ENCODE measurements at regions not wholly inside any gene's neighbourhood (a gene's known extent, or its start where the extent isn't known, plus 50 kb on each side); places are given as distances from the start of the nearest gene placed in this dataset.
"Not testable (repeated sequence)": the region's sequence is repeated elsewhere in the genome, so short reads cannot be mapped to it uniquely, and the experiment has no call there.

GRCh38 chr5:102682101-102682647 is 72.9 kb upstream of the PAM start:
- no peak for TF ChIP-seq CTCF (IDR thresholded peaks at IDR 0.05)
- H3K9me3 Mint-ChIP-seq = no peaks in the 10 kb centered on the region
- no peak for DNase-seq
- no peak overlapping the region for H3K4me3 Mint-ChIP-seq
- no peaks in the 10 kb centered on the region for H3K36me3 Mint-ChIP-seq (ENCODE audit: low read depth)
- H3K4me1 Mint-ChIP-seq (ENCODE audit: low read depth) = peaks cover 26% of the 10 kb centered on the region
- peaks cover 3% of the 10 kb centered on the region; the same call in 1 of the 2 replicates for H3K27me3 Mint-ChIP-seq (ENCODE audit: insufficient read depth)
- no peak overlapping the region for H3K27ac Mint-ChIP-seq

GRCh38 chr5:102688076-102688475 is 67.0 kb upstream of the PAM start:
- H3K27me3 Mint-ChIP-seq (ENCODE audit: insufficient read depth); H3K4me1 Mint-ChIP-seq (ENCODE audit: low read depth); H3K4me3 Mint-ChIP-seq; H3K36me3 Mint-ChIP-seq (ENCODE audit: low read depth); DNase-seq; H3K27ac Mint-ChIP-seq: not testable (repeated sequence)
- H3K9me3 Mint-ChIP-seq = peaks cover 14% of the 10 kb centered on the region

- H3K36me3 Mint-ChIP-seq (ENCODE audit: low read depth); H3K4me1 Mint-ChIP-seq (ENCODE audit: low read depth); H3K27ac Mint-ChIP-seq; H3K4me3 Mint-ChIP-seq; H3K27me3 Mint-ChIP-seq (ENCODE audit: insufficient read depth); DNase-seq: not testable (repeated sequence)
- H3K9me3 Mint-ChIP-seq = peaks cover 14% of the 10 kb centered on the region
Measured at GRCh38 chr5:102688581-102689342, 66.3 kb upstream of the PAM start.

- Mint-ChIP-seq H3K9me3 (peaks cover 14% of the 10 kb centered on the region), H3K4me1 (ENCODE audit: low read depth) (no peaks in the 10 kb centered on the region), H3K27ac (no peak overlapping the region), H3K27me3 (ENCODE audit: insufficient read depth) (peaks cover 3% of the 10 kb centered on the region), H3K4me3 (no peak overlapping the region), H3K36me3 (ENCODE audit: low read depth) (no peaks in the 10 kb centered on the region; the same call in 1 of the 2 replicates)
- TF ChIP-seq CTCF (IDR thresholded peaks at IDR 0.05) = no peak
- no peak for DNase-seq
Measured at GRCh38 chr5:102690910-102691309, 64.2 kb upstream of the PAM start.

- no peaks in the 10 kb centered on the region for H3K4me1 Mint-ChIP-seq (ENCODE audit: low read depth)
- H3K27ac Mint-ChIP-seq = no peak overlapping the region
- no peak for TF ChIP-seq CTCF (IDR thresholded peaks at IDR 0.05)
- H3K27me3 Mint-ChIP-seq (ENCODE audit: insufficient read depth) = peaks cover 3% of the 10 kb centered on the region
- H3K36me3 Mint-ChIP-seq (ENCODE audit: low read depth) = no peaks in the 10 kb centered on the region; the same call in 1 of the 2 replicates
- H3K9me3 Mint-ChIP-seq = peaks cover 14% of the 10 kb centered on the region
- DNase-seq = no peak
- H3K4me3 Mint-ChIP-seq = no peak overlapping the region
Measured at GRCh38 chr5:102691434-102691833, 63.7 kb upstream of the PAM start.

- DNase-seq = no peak
- TF ChIP-seq CTCF (IDR thresholded peaks at IDR 0.05) = no peak
- Mint-ChIP-seq H3K9me3 (no peaks in the 10 kb centered on the region), H3K4me1 (ENCODE audit: low read depth) (no peaks in the 10 kb centered on the region), H3K4me3 (no peak overlapping the region), H3K27me3 (ENCODE audit: insufficient read depth) (peaks cover 4% of the 10 kb centered on the region), H3K27ac (no peak overlapping the region), H3K36me3 (ENCODE audit: low read depth) (no peaks in the 10 kb centered on the region)
Measured at GRCh38 chr5:102700120-102700831, 54.8 kb upstream of the PAM start.
